ENCODE measurements at regions not wholly inside any gene's neighbourhood (a gene's known extent, or its start where the extent isn't known, plus 50 kb on each side); places are given as distances from the start of the nearest gene placed in this dataset.

GRCh38 chr13:26984337-26984736 is 187.3 kb downstream of the USP12 start:
- no peaks in the 10 kb centered on the region for H4K20me1 ChIP-seq (ENCODE audit: insufficient read depth, low read length)
- H3K27ac ChIP-seq (ENCODE audit: low read depth, low read length): peak overlapping the region; percentile 89
- H3K4me3 ChIP-seq (ENCODE audit: insufficient read depth, low read length): no peak overlapping the region
- peaks cover 28% of the 10 kb centered on the region for H3K4me1 ChIP-seq (ENCODE audit: insufficient read depth, low read length)
- DNase-seq (ENCODE audit: insufficient read length, low spot score, missing footprints): no peak
- H3K9me3 ChIP-seq (ENCODE audit: low read depth, low read length): no peaks in the 10 kb centered on the region
- no peaks in the 10 kb centered on the region for H3K79me2 ChIP-seq (ENCODE audit: insufficient read depth, low read length)
- no peaks in the 10 kb centered on the region for H3K36me3 ChIP-seq (ENCODE audit: insufficient read depth, low read length)
- no peak for TF ChIP-seq CTCF (IDR thresholded peaks at IDR 0.05; ENCODE audit: extremely low read depth, low read depth, low read length)
- H3K4me2 ChIP-seq (ENCODE audit: insufficient read depth, low read length): peak overlapping the region; percentile 79
- peak overlapping the region; percentile 34 for H2AFZ ChIP-seq (ENCODE audit: low read length)
- H3K27me3 ChIP-seq (ENCODE audit: insufficient read depth, low read length): no peaks in the 10 kb centered on the region

- H3K4me1 ChIP-seq (ENCODE audit: insufficient read depth, low read length): peaks cover 28% of the 10 kb centered on the region
- DNase-seq (ENCODE audit: insufficient read length, low spot score, missing footprints): no peak
- H4K20me1 ChIP-seq (ENCODE audit: insufficient read depth, low read length): no peaks in the 10 kb centered on the region
- no peak for TF ChIP-seq CTCF (IDR thresholded peaks at IDR 0.05; ENCODE audit: extremely low read depth, low read depth, low read length)
- peak overlapping the region; percentile 89 for H3K27ac ChIP-seq (ENCODE audit: low read depth, low read length)
- no peaks in the 10 kb centered on the region for H3K27me3 ChIP-seq (ENCODE audit: insufficient read depth, low read length)
- H3K36me3 ChIP-seq (ENCODE audit: insufficient read depth, low read length): no peaks in the 10 kb centered on the region
- peak overlapping the region; percentile 54 for H3K4me3 ChIP-seq (ENCODE audit: insufficient read depth, low read length)
- H3K4me2 ChIP-seq (ENCODE audit: insufficient read depth, low read length): peak overlapping the region; percentile 79
- no peaks in the 10 kb centered on the region for H3K79me2 ChIP-seq (ENCODE audit: insufficient read depth, low read length)
- no peaks in the 10 kb centered on the region for H3K9me3 ChIP-seq (ENCODE audit: low read depth, low read length)
- peak overlapping the region; percentile 76 for H2AFZ ChIP-seq (ENCODE audit: low read length)
Measured at GRCh38 chr13:26983543-26984320, 187.9 kb downstream of the USP12 start.

GRCh38 chr13:26980099-26981031 is 191.2 kb downstream of the USP12 start:
- no peak for TF ChIP-seq CTCF (IDR thresholded peaks at IDR 0.05; ENCODE audit: extremely low read depth, low read depth, low read length)
- DNase-seq (ENCODE audit: insufficient read length, low spot score, missing footprints): no peak

GRCh38 chr13:26979334-26979733 is 192.3 kb downstream of the USP12 start:
- no peak for TF ChIP-seq CTCF (IDR thresholded peaks at IDR 0.05; ENCODE audit: extremely low read depth, low read depth, low read length)
- Histone ChIP-seq H3K9me3 (ENCODE audit: low read depth, low read length) (no peaks in the 10 kb centered on the region), H3K4me3 (ENCODE audit: insufficient read depth, low read length) (no peak overlapping the region), H2AFZ (ENCODE audit: low read length) (no peak overlapping the region), H3K4me2 (ENCODE audit: insufficient read depth, low read length) (no peak overlapping the region), H4K20me1 (ENCODE audit: insufficient read depth, low read length) (no peaks in the 10 kb centered on the region), H3K79me2 (ENCODE audit: insufficient read depth, low read length) (no peaks in the 10 kb centered on the region), H3K27me3 (ENCODE audit: insufficient read depth, low read length) (no peaks in the 10 kb centered on the region), H3K4me1 (ENCODE audit: insufficient read depth, low read length) (peaks cover 24% of the 10 kb centered on the region), H3K36me3 (ENCODE audit: insufficient read depth, low read length) (no peaks in the 10 kb centered on the region), H3K27ac (ENCODE audit: low read depth, low read length) (no peak overlapping the region)
- no peak for DNase-seq (ENCODE audit: insufficient read length, low spot score, missing footprints)

More at GRCh38 chr13:26980099-26981031, 191.2 kb downstream of the USP12 start:
- Histone ChIP-seq H3K27ac (ENCODE audit: low read depth, low read length) (no peak overlapping the region), H4K20me1 (ENCODE audit: insufficient read depth, low read length) (no peaks in the 10 kb centered on the region), H3K4me1 (ENCODE audit: insufficient read depth, low read length) (peaks cover 34% of the 10 kb centered on the region), H2AFZ (ENCODE audit: low read length) (no peak overlapping the region), H3K79me2 (ENCODE audit: insufficient read depth, low read length) (no peaks in the 10 kb centered on the region), H3K9me3 (ENCODE audit: low read depth, low read length) (no peaks in the 10 kb centered on the region), H3K4me2 (ENCODE audit: insufficient read depth, low read length) (no peak overlapping the region), H3K4me3 (ENCODE audit: insufficient read depth, low read length) (no peak overlapping the region), H3K36me3 (ENCODE audit: insufficient read depth, low read length) (no peaks in the 10 kb centered on the region), H3K27me3 (ENCODE audit: insufficient read depth, low read length) (no peaks in the 10 kb centered on the region)

Data from osteoblast (primary cell).